WTC11 (cell line): ENCODE measurements at regions not wholly inside any gene's neighbourhood (a gene's known extent, or its start where the extent isn't known, plus 50 kb on each side); places are given as distances from the start of the nearest gene placed in this dataset.

ENCODE experiments used
- ATAC-seq: fragments of 200-7000 bp; cut with Tn5 transposase; 2 replicates; pipeline ENCODE4 v1.10.0; 2021; ENCODE audit warnings: mild to moderate bottlenecking, moderate library complexity
- CTCF ChIA-PET: fragments of 300-600 bp; sonication (Branson Sonifier 250); formaldehyde crosslinking; loops from one replicate; lab custom pipeline; 2021; ENCODE audit warnings: antibody characterized with exemption; lab: Charles Lee
- POLR2A ChIA-PET: fragments of 350-600 bp; sonication (Branson Sonifier 250); formaldehyde crosslinking; loops from one replicate; lab custom pipeline; 2021; ENCODE audit warnings: antibody characterized with exemption; lab: Charles Lee
- DNase-seq: peaks from one replicate; pipeline ENCODE4 v3.0.0; 2021; ENCODE audit warnings: low spot score
- H3K27ac Mint-ChIP-seq: 2 replicates; pipeline ENCODE4 v1.8.0; 2021; ENCODE audit warnings: mixed read lengths
- H3K27me3 Mint-ChIP-seq: 2 replicates; pipeline ENCODE4 v1.8.0; 2021; ENCODE audit warnings: low read depth, mild to moderate bottlenecking, moderate library complexity, mixed read lengths
- H3K36me3 Mint-ChIP-seq: 2 replicates; pipeline ENCODE4 v1.8.0; 2021; ENCODE audit warnings: mixed read lengths
- H3K4me1 Mint-ChIP-seq: 2 replicates; pipeline ENCODE4 v1.8.0; 2022; ENCODE audit warnings: mixed read lengths
- H3K4me3 Mint-ChIP-seq: 2 replicates; pipeline ENCODE4 v1.8.0; 2021; ENCODE audit warnings: mild to moderate bottlenecking, moderate library complexity, mixed read lengths
- H3K9me3 Mint-ChIP-seq: 2 replicates; pipeline ENCODE4 v1.8.0; 2021; ENCODE audit warnings: mixed read lengths
- ATF1 ChIP-seq: sonication (generic); formaldehyde crosslinking; IDR thresholded peaks from 2 replicates; pipeline ENCODE4 v1.8.1; 2023; ENCODE audit warnings: mild to moderate bottlenecking, moderate library complexity, missing genetic modification reagents
- CBFB ChIP-seq: sonication (generic); formaldehyde crosslinking; IDR thresholded peaks from 2 replicates; pipeline ENCODE4 v1.8.1; 2022; ENCODE audit warnings: mild to moderate bottlenecking, low read depth, missing genetic modification reagents
- ERG ChIP-seq: fragments of 250-450 bp; sonication (Bioruptor Pico); IDR thresholded peaks from 2 replicates; pipeline ENCODE4 v1.8.0; 2021; ENCODE audit warnings: mild to moderate bottlenecking
- ESRRA ChIP-seq: sonication (generic); formaldehyde crosslinking; IDR thresholded peaks from 2 replicates; pipeline ENCODE4 v1.8.1; 2022; ENCODE audit warnings: mild to moderate bottlenecking, missing genetic modification reagents, borderline replicate concordance
- GTF2I ChIP-seq: fragments of 250-450 bp; sonication (Bioruptor Pico); conservative IDR thresholded peaks from 2 replicates; pipeline ENCODE4 v1.4.0; 2021; ENCODE audit warnings: mild to moderate bottlenecking
- JAZF1 ChIP-seq: fragments of 250-450 bp; sonication (Bioruptor Pico); IDR thresholded peaks from 2 replicates; pipeline ENCODE4 v1.9.0; 2021; ENCODE audit warnings: moderate library complexity, mild to moderate bottlenecking, inconsistent platforms
- JUN ChIP-seq: sonication (generic); formaldehyde crosslinking; IDR thresholded peaks from 2 replicates; pipeline ENCODE4 v1.8.0; 2023; ENCODE audit warnings: mild to moderate bottlenecking, missing genetic modification reagents
- MAX ChIP-seq: sonication (generic); formaldehyde crosslinking; IDR thresholded peaks from 2 replicates; pipeline ENCODE4 v1.8.0; 2022; ENCODE audit warnings: mild to moderate bottlenecking, missing genetic modification reagents
- NFATC4 ChIP-seq: fragments of 250-450 bp; sonication (Bioruptor Pico); IDR thresholded peaks from 2 replicates; pipeline ENCODE4 v1.9.0; 2021; ENCODE audit warnings: mild to moderate bottlenecking
- NR1H2 ChIP-seq: sonication (generic); formaldehyde crosslinking; IDR thresholded peaks from 2 replicates; pipeline ENCODE4 v1.9.0; 2021; ENCODE audit warnings: mild to moderate bottlenecking, moderate library complexity, missing genetic modification reagents
- NR2C2 ChIP-seq: sonication (generic); formaldehyde crosslinking; IDR thresholded peaks from 2 replicates; pipeline ENCODE4 v1.8.0; 2022; ENCODE audit warnings: mild to moderate bottlenecking, missing genetic modification reagents
- SMAD4 ChIP-seq: sonication (generic); formaldehyde crosslinking; IDR thresholded peaks from 2 replicates; pipeline ENCODE4 v1.8.0; 2022; ENCODE audit warnings: mild to moderate bottlenecking, missing genetic modification reagents
- TCF7 ChIP-seq: sonication (generic); formaldehyde crosslinking; IDR thresholded peaks from 2 replicates; pipeline ENCODE4 v1.8.0; 2022; ENCODE audit warnings: mild to moderate bottlenecking, low read depth, missing genetic modification reagents, moderate library complexity
- ZNF121 ChIP-seq: sonication (generic); formaldehyde crosslinking; IDR thresholded peaks from 2 replicates; pipeline ENCODE4 v1.8.0; 2023; ENCODE audit warnings: missing genetic modification reagents
- ZNF263 ChIP-seq: sonication (generic); formaldehyde crosslinking; IDR thresholded peaks from 2 replicates; pipeline ENCODE4 v1.8.1; 2022; ENCODE audit warnings: low read depth, mild to moderate bottlenecking, moderate library complexity, missing genetic modification reagents
- ZNF396 ChIP-seq: fragments of 250-450 bp; sonication (Bioruptor Pico); IDR thresholded peaks from 2 replicates; pipeline ENCODE4 v1.8.0; 2021; ENCODE audit warnings: mild to moderate bottlenecking, moderate library complexity, borderline replicate concordance
- ZNF532 ChIP-seq: fragments of 250-450 bp; sonication (Bioruptor Pico); IDR thresholded peaks from 2 replicates; pipeline ENCODE4 v1.9.0; 2021; ENCODE audit warnings: mild to moderate bottlenecking, borderline replicate concordance
- ZNF671 ChIP-seq: fragments of 250-450 bp; sonication (Bioruptor Pico); IDR thresholded peaks from 2 replicates; pipeline ENCODE4 v1.8.0; 2021; ENCODE audit warnings: mild to moderate bottlenecking
- TF ChIP-seq, protein P1 (sequence below): sonication (generic); formaldehyde crosslinking; IDR thresholded peaks from 2 replicates; pipeline ENCODE4 v1.8.0; 2022; ENCODE audit warnings: mild to moderate bottlenecking, missing genetic modification reagents
- TF ChIP-seq, protein P2 (sequence below): sonication (generic); formaldehyde crosslinking; IDR thresholded peaks from 2 replicates; pipeline ENCODE4 v1.8.1; 2022; ENCODE audit warnings: mild to moderate bottlenecking, moderate library complexity, missing genetic modification reagents
- TF ChIP-seq, protein P3 (sequence below): sonication (generic); formaldehyde crosslinking; IDR thresholded peaks from 2 replicates; pipeline ENCODE4 v1.8.1; 2023; ENCODE audit warnings: mild to moderate bottlenecking, missing genetic modification reagents, moderate library complexity

GRCh38 chr22:49491221-49491635 lies 336.4 kb downstream of the BRD1 start (continued):
- TF ChIP-seq ZNF396 (CRISPR knock-in tag): no peak

- CTCF ChIA-PET: interaction anchor here (1.5 kb wide), 1 partner anchor 58 kb away, joined by 3 read pairs; no protein-coding TSS in a partner anchor
- POLR2A ChIA-PET: no interaction called here
- Mint-ChIP-seq H3K27ac (no peak overlapping the region), H3K36me3 (no peaks in the 10 kb centered on the region), H3K4me1 (peaks cover 19% of the 10 kb centered on the region), H3K4me3 (no peak overlapping the region), H3K9me3 (0 out of 2 replicates have a peak, but pooled peaks cover 5% of the 10 kb centered on the region), H3K27me3 (no peaks in the 10 kb centered on the region)
- DNase-seq: no peak
- no peak for ATAC-seq
- TF ChIP-seq NR2C2 (CRISPR knock-in tag) (no peak), ZNF121 (CRISPR knock-in tag) (no peak), CBFB (no peak), JUN (CRISPR knock-in tag) (no peak), ESRRA (CRISPR knock-in tag) (no peak), ZNF671 (CRISPR knock-in tag) (no peak), NFATC4 (CRISPR knock-in tag) (no peak), JAZF1 (no peak), ATF1 (no peak)
- TF ChIP-seq, protein P1, sequence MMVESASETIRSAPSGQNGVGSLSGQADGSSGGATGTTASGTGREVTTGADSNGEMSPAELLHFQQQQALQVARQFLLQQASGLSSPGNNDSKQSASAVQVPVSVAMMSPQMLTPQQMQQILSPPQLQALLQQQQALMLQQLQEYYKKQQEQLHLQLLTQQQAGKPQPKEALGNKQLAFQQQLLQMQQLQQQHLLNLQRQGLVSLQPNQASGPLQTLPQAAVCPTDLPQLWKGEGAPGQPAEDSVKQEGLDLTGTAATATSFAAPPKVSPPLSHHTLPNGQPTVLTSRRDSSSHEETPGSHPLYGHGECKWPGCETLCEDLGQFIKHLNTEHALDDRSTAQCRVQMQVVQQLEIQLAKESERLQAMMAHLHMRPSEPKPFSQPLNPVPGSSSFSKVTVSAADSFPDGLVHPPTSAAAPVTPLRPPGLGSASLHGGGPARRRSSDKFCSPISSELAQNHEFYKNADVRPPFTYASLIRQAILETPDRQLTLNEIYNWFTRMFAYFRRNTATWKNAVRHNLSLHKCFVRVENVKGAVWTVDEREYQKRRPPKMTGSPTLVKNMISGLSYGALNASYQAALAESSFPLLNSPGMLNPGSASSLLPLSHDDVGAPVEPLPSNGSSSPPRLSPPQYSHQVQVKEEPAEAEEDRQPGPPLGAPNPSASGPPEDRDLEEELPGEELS (CRISPR knock-in tag): no peak
- TF ChIP-seq, all 79 proteins: peak for 0
These were observed 337.0 kb downstream of the BRD1 start for GRCh38 chr22:49490692-49491091.

- H3K4me3 Mint-ChIP-seq: no peak overlapping the region
- H3K9me3 Mint-ChIP-seq: 0 out of 2 replicates have a peak, but pooled peaks cover under 1% of the 10 kb centered on the region
- no peak for DNase-seq
- H3K27ac Mint-ChIP-seq: no peak overlapping the region
- ATAC-seq: no peak
- TF ChIP-seq ZNF532 (CRISPR knock-in tag) (no peak), NFATC4 (CRISPR knock-in tag) (no peak), GTF2I (CRISPR knock-in tag) (no peak), TCF7 (CRISPR knock-in tag) (no peak), SMAD4 (no peak), ERG (no peak), NR1H2 (CRISPR knock-in tag) (no peak), MAX (CRISPR knock-in tag) (no peak), ZNF263 (CRISPR knock-in tag) (no peak)
- TF ChIP-seq, protein P2, sequence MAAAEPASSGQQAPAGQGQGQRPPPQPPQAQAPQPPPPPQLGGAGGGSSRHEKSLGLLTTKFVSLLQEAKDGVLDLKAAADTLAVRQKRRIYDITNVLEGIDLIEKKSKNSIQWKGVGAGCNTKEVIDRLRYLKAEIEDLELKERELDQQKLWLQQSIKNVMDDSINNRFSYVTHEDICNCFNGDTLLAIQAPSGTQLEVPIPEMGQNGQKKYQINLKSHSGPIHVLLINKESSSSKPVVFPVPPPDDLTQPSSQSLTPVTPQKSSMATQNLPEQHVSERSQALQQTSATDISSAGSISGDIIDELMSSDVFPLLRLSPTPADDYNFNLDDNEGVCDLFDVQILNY (CRISPR knock-in tag): no peak
- TF ChIP-seq, protein P3, sequence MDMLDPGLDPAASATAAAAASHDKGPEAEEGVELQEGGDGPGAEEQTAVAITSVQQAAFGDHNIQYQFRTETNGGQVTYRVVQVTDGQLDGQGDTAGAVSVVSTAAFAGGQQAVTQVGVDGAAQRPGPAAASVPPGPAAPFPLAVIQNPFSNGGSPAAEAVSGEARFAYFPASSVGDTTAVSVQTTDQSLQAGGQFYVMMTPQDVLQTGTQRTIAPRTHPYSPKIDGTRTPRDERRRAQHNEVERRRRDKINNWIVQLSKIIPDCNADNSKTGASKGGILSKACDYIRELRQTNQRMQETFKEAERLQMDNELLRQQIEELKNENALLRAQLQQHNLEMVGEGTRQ: no peak
- POLR2A ChIA-PET: no interaction called here
- no peaks in the 10 kb centered on the region for H3K27me3 Mint-ChIP-seq
- peaks cover 20% of the 10 kb centered on the region for H3K4me1 Mint-ChIP-seq
- no peaks in the 10 kb centered on the region for H3K36me3 Mint-ChIP-seq
- CTCF ChIA-PET: no interaction called here
These were observed 337.9 kb downstream of the BRD1 start for GRCh38 chr22:49489821-49490220.
